ENCODE measurements at regions not wholly inside any gene's neighbourhood (a gene's known extent, or its start where the extent isn't known, plus 50 kb on each side); places are given as distances from the start of the nearest gene placed in this dataset.

GRCh38 chr10:44235363-44235762 is 149.5 kb downstream of the CXCL12 start:
- TF ChIP-seq CTCF (IDR thresholded peaks at IDR 0.05; ENCODE audit: control insufficient read depth, insufficient read depth, low read depth, low read length, missing control alignments): no peak
- DNase-seq (ENCODE audit: low read depth): no peak
- no peak overlapping the region for H3K4me3 ChIP-seq (ENCODE audit: control insufficient read depth, low read depth, low read length)

GRCh38 chr10:44234483-44234875 is 150.4 kb downstream of the CXCL12 start:
- DNase-seq (ENCODE audit: low read depth): no peak
- H3K4me3 ChIP-seq (ENCODE audit: control insufficient read depth, low read depth, low read length): no peak overlapping the region
- TF ChIP-seq CTCF (IDR thresholded peaks at IDR 0.05; ENCODE audit: control insufficient read depth, insufficient read depth, low read depth, low read length, missing control alignments): no peak

GRCh38 chr10:44233561-44234482 is 151.1 kb downstream of the CXCL12 start:
- DNase-seq (ENCODE audit: low read depth): no peak
- H3K4me3 ChIP-seq (ENCODE audit: control insufficient read depth, low read depth, low read length): no peak overlapping the region
- TF ChIP-seq CTCF (IDR thresholded peaks at IDR 0.05; ENCODE audit: control insufficient read depth, insufficient read depth, low read depth, low read length, missing control alignments): no peak

- no peak for TF ChIP-seq CTCF (IDR thresholded peaks at IDR 0.05; ENCODE audit: control insufficient read depth, insufficient read depth, low read depth, low read length, missing control alignments)
- no peak overlapping the region for H3K4me3 ChIP-seq (ENCODE audit: control insufficient read depth, low read depth, low read length)
- DNase-seq (ENCODE audit: low read depth): no peak
Measured at GRCh38 chr10:44217274-44217820, 167.6 kb downstream of the CXCL12 start.

GRCh38 chr10:44216073-44216472 is 168.8 kb downstream of the CXCL12 start:
- TF ChIP-seq CTCF (IDR thresholded peaks at IDR 0.05; ENCODE audit: control insufficient read depth, insufficient read depth, low read depth, low read length, missing control alignments): no peak
- no peak overlapping the region for H3K4me3 ChIP-seq (ENCODE audit: control insufficient read depth, low read depth, low read length)
- DNase-seq (ENCODE audit: low read depth): no peak

- no peak overlapping the region for H3K4me3 ChIP-seq (ENCODE audit: control insufficient read depth, low read depth, low read length)
- no peak for DNase-seq (ENCODE audit: low read depth)
- TF ChIP-seq CTCF (IDR thresholded peaks at IDR 0.05; ENCODE audit: control insufficient read depth, insufficient read depth, low read depth, low read length, missing control alignments): no peak
Measured at GRCh38 chr10:44209811-44210210, 175.1 kb downstream of the CXCL12 start.
